Peyer's patch (tissue), 4 donors: ENCODE measurements at regions not wholly inside any gene's neighbourhood (a gene's known extent, or its start where the extent isn't known, plus 50 kb on each side); places are given as distances from the start of the nearest gene placed in this dataset.

Source experiments
- DNase-seq, 3 donors: peaks; one replicate each; pipeline ENCODE4 v3.0.0-alpha.2; 2017 to 2019
- H3K27ac ChIP-seq, 4 donors: fragments of 200-600 bp; sonication (generic); one replicate each; pipeline ENCODE4 v1.5.1; 2016 to 2019
- H3K27me3 ChIP-seq, 2 donors: fragments of 200-600 bp; sonication (generic); one replicate each; pipeline ENCODE4 v1.5.1; 2019
- H3K36me3 ChIP-seq, 3 donors: fragments of 200-600 bp; sonication (generic); one replicate each; pipeline ENCODE4 v1.5.1; 2016 to 2019
- H3K4me1 ChIP-seq, 4 donors: fragments of 200-600 bp; sonication (generic); one replicate each; pipeline ENCODE4 v1.5.1; 2016 to 2019
- H3K4me3 ChIP-seq, 4 donors: fragments of 200-600 bp; sonication (generic); 1 replicate in 3 of 4; 2 replicates in 1 of 4; pipeline ENCODE4 v1.5.1; 2016 to 2019; ENCODE audit warnings: mild to moderate bottlenecking in 1 of 4
- H3K9me3 ChIP-seq, 4 donors: fragments of 200-600 bp; sonication (generic); one replicate each; pipeline ENCODE4 v1.5.1; 2016 to 2019; ENCODE audit warnings: mild to moderate bottlenecking in 1 of 4
- POLR2A ChIP-seq, 2 donors: fragments of 450-650 bp; IDR thresholded peaks; one replicate each; pipeline ENCODE4 v1.5.1; 2017; ENCODE audit warnings: antibody characterized with exemption in 2 of 2, mild to moderate bottlenecking in 2 of 2, moderate library complexity in 2 of 2
- TF ChIP-seq, protein P1 (sequence below), 6 experiments: fragments of 450-650 bp in 4 of 6; fragments of 200-600 bp in 2 of 6; sonication (generic) in 1 of 6; IDR thresholded peaks; one replicate each; pipeline ENCODE4 v1.5.1; 2017 to 2019; ENCODE audit warnings: antibody characterized with exemption in 6 of 6, mild to moderate bottlenecking in 3 of 6, moderate library complexity in 1 of 6

DNA sequence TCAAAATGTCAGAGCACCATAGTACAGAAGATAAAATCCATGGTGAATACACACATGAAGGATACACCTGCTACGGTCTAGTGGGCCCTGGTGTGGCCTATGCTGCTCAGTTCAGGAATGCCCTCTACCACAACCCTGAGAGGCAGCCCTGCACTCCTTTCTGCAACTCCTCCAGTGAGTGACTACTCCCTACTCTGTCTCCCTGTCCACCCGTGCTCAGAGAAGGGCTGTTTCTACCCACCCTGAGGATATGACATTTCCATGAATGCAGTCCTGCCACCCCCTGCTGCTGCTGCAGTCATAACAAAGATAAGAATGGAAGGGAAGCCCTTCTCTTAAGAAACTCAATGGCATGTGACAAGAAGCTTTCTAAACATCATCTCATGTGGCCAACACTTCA is 137.0 kb downstream of the EN1 start:
- no peak for DNase-seq
- H3K27ac ChIP-seq: no peak overlapping the region
- H3K36me3 ChIP-seq: no peaks in the 10 kb centered on the region
- no peaks in the 10 kb centered on the region for H3K9me3 ChIP-seq
- no peak for TF ChIP-seq POLR2A (IDR thresholded peaks at IDR 0.05)
- TF ChIP-seq, protein P1, sequence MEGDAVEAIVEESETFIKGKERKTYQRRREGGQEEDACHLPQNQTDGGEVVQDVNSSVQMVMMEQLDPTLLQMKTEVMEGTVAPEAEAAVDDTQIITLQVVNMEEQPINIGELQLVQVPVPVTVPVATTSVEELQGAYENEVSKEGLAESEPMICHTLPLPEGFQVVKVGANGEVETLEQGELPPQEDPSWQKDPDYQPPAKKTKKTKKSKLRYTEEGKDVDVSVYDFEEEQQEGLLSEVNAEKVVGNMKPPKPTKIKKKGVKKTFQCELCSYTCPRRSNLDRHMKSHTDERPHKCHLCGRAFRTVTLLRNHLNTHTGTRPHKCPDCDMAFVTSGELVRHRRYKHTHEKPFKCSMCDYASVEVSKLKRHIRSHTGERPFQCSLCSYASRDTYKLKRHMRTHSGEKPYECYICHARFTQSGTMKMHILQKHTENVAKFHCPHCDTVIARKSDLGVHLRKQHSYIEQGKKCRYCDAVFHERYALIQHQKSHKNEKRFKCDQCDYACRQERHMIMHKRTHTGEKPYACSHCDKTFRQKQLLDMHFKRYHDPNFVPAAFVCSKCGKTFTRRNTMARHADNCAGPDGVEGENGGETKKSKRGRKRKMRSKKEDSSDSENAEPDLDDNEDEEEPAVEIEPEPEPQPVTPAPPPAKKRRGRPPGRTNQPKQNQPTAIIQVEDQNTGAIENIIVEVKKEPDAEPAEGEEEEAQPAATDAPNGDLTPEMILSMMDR (IDR thresholded peaks at IDR 0.05): no peak
- H3K4me1 ChIP-seq: no peaks in the 10 kb centered on the region
- no peaks in the 10 kb centered on the region for H3K27me3 ChIP-seq
- H3K4me3 ChIP-seq: no peak overlapping the region

DNA sequence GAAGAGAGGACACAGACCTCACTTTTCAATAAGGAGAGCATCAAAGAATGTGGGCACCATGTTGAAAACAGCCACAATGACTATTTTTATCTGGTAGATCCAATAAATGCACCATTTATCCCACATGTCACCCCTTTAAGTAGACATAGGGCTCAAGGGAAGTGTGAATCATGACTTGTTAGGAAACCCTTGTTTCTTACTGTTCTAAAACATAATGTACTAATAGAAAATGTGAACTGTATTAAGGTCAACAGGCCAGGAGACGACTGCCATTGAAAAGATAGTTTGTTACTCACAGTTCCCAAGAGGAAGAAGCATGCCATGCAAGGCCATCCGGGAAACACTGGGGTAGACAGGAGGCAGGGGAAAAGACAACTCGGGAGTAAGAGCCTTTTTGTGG is 137.7 kb downstream of the EN1 start:
- no peaks in the 10 kb centered on the region for H3K4me1 ChIP-seq

DNA sequence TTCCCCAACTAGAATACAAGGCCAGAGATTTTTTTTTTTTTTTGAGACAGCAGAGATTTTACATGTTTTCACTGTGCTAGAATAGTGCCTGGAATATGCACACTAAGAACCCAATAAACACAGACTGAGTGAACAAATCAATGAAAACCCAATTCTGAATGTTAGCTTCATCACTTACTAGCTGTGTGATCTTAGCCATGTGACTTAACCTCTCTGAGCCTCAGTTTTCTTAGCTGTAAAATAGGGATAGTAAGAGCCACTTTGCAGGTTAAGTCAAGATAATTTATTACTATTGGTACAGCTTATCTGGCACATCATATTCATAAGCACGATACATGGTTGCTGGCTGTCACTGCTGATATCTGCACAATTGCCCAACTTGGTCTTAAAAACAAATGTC is 140.6 kb downstream of the EN1 start:
- DNase-seq: no peak
- TF ChIP-seq, protein P1 (IDR thresholded peaks at IDR 0.05): no peak
- no peak for TF ChIP-seq POLR2A (IDR thresholded peaks at IDR 0.05)
- Histone ChIP-seq H3K9me3 (no peaks in the 10 kb centered on the region), H3K36me3 (no peaks in the 10 kb centered on the region), H3K27me3 (no peaks in the 10 kb centered on the region), H3K4me1 (no peaks in the 10 kb centered on the region), H3K4me3 (no peak overlapping the region), H3K27ac (no peak overlapping the region)

More for the DNA sequence above, 137.7 kb downstream of the EN1 start:
- no peaks in the 10 kb centered on the region for H3K27me3 ChIP-seq
- no peak overlapping the region for H3K27ac ChIP-seq
- no peak for DNase-seq
- H3K9me3 ChIP-seq: no peaks in the 10 kb centered on the region
- H3K36me3 ChIP-seq: no peaks in the 10 kb centered on the region
- H3K4me3 ChIP-seq: no peak overlapping the region
- TF ChIP-seq, protein P1 (IDR thresholded peaks at IDR 0.05): no peak
- no peak for TF ChIP-seq POLR2A (IDR thresholded peaks at IDR 0.05)

DNA sequence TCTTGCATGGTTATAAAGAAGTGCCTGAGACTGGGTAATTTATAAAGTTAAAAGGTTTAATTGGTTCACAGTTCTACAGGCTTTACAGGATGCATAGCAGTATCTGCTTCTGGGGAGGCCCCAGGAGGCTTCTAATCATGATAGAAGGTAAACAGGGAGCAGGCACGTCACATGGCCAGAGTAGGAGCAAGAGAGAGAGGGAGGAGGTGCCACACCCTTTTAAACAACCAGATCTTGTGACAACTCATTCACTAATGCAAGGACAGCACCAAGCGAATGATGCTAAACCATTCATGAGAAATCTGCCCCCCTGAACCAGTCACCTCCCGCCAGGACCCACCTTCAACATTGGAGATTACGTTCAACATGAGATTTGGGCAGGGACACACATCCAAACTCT is 141.1 kb downstream of the EN1 start:
- no peaks in the 10 kb centered on the region for H3K9me3 ChIP-seq
- no peaks in the 10 kb centered on the region for H3K27me3 ChIP-seq
- TF ChIP-seq, protein P1 (IDR thresholded peaks at IDR 0.05): no peak
- no peak for TF ChIP-seq POLR2A (IDR thresholded peaks at IDR 0.05)
- H3K27ac ChIP-seq: no peak overlapping the region
- H3K36me3 ChIP-seq: no peaks in the 10 kb centered on the region
- no peak overlapping the region for H3K4me3 ChIP-seq
- DNase-seq: no peak
- H3K4me1 ChIP-seq: no peaks in the 10 kb centered on the region

DNA sequence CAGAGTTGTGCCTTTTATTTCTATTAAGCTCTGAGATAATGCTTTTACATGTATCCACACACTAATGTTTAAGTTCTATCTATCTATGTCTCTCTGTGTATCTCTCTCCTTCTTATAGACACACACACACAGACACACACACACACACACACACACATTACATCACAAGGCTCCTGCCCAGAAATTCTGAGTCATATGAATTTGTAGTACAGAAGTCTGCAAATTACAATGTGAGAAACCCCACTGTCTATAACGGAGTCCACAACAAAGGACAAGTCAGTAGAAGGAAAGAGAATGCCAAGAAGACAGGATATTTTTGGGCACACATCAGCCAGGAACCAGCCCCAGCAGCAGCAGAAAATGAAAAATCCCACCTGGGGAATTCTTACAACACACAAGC is 142.4 kb downstream of the EN1 start:
- Histone ChIP-seq H3K27me3 (no peaks in the 10 kb centered on the region), H3K4me1 (no peaks in the 10 kb centered on the region), H3K9me3 (no peaks in the 10 kb centered on the region), H3K4me3 (no peak overlapping the region), H3K36me3 (no peaks in the 10 kb centered on the region), H3K27ac (no peak overlapping the region)
- TF ChIP-seq, protein P1 (IDR thresholded peaks at IDR 0.05): no peak
- TF ChIP-seq POLR2A (IDR thresholded peaks at IDR 0.05): no peak
- no peak for DNase-seq
